Prostate gland (tissue), 2 donors: ENCODE measurements at regions not wholly inside any gene's neighbourhood (a gene's known extent, or its start where the extent isn't known, plus 50 kb on each side); places are given as distances from the start of the nearest gene placed in this dataset.

Source experiments
- DNase-seq: peaks from one replicate; pipeline ENCODE4 v3.0.0-alpha.2; 2019; ENCODE audit warnings: low spot score
- H3K27ac ChIP-seq, 2 donors: fragments of 200-600 bp; sonication (generic); 2 replicates each; pipeline ENCODE4 v1.5.1; 2017 to 2019
- H3K27me3 ChIP-seq: fragments of 200-600 bp; sonication (generic); replicated peaks from 2 replicates; pipeline ENCODE4 v1.5.1; 2019; ENCODE audit not compliant: insufficient read depth
- H3K36me3 ChIP-seq, 2 donors: fragments of 200-600 bp; sonication (generic); 1 replicate in 1 of 2; 2 replicates in 1 of 2; pipeline versions ENCODE4 v1.5.1 to v1.8.1; 2017 to 2019
- H3K4me1 ChIP-seq: fragments of 200-600 bp; sonication (generic); replicated peaks from 2 replicates; pipeline ENCODE4 v1.5.1; 2019
- H3K4me3 ChIP-seq, 2 donors: fragments of 200-600 bp; sonication (generic); 2 replicates each; pipeline ENCODE4 v1.5.1; 2017 to 2019
- H3K9me3 ChIP-seq: fragments of 200-600 bp; sonication (generic); 2 replicates; pipeline ENCODE4 v1.5.1; 2017
- POLR2A ChIP-seq: fragments of 450-650 bp; IDR thresholded peaks from one replicate; pipeline ENCODE4 v1.6.1; 2016; ENCODE audit warnings: antibody characterized with exemption, mild to moderate bottlenecking
- POLR2AphosphoS5 ChIP-seq: sonication (generic); formaldehyde crosslinking; IDR thresholded peaks from one replicate; pipeline ENCODE4 v1.6.1; 2017; ENCODE audit warnings: antibody characterized with exemption
- WGBS: methylation state at CpG from one replicate; pipeline ENCODE4 v1.1.5; 2018; 5-methylcytosine and 5-hydroxymethylcytosine counted together
- intact Hi-C: fragments of 100-400 bp; cut with DNase I; formaldehyde crosslinking; loops from one replicate; pipeline ENCODE4 v1.14.2; 2022
- TF ChIP-seq, protein P1 (sequence below), 4 experiments: fragments of 200-600 bp in 2 of 4; fragments of 450-650 bp in 2 of 4; sonication (generic) in 2 of 4; IDR thresholded peaks; 1 replicate in 3 of 4; 2 replicates in 1 of 4; pipeline ENCODE4 v1.5.1; 2016 to 2019; ENCODE audit warnings: antibody characterized with exemption in 4 of 4, mild to moderate bottlenecking in 2 of 4, moderate library complexity in 2 of 4

DNA sequence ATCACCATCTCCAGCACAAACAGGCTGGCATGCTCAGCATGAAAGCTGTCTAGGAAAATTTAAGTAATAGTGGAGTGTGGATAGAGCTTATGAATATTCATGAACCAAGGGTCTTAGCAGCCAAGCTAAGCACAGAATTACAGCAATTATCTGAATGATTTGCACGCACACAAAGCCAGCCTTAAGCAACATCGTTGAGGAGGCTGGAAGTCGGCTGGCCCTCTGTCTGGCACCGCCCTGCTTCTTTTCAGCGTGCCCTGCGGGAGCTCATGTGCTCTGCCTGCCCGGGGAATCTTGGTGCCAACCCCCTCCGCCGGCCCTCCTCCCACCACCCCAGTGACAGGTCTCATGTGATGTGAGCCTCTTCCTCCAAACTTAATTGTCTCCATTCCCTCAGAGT is 540.1 kb downstream of the CMPK2 start:
- WGBS, result 62% methylated on average over 9 of the region's 9 CpGs
- Histone ChIP-seq H3K36me3 (no peaks in the 10 kb centered on the region), H3K9me3 (no peaks in the 10 kb centered on the region)

DNA sequence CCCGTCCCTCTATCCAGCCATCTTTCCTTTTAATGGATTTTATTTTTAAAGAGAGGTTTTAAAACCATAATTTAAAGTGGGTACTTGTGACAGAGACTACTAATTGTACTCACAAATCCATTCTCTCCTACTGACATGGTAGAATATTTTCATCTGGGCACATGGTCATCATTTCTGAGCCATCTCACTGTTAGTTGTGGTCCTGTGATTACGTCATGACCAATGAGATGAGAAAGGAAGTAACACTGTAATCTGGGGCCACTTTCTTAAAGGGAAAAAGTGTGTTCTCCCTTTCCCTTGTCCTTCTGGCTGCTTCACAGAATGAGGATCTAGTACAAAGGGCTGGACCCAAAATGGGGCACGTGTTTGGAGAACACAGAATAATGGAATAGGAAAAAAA is 538.7 kb downstream of the CMPK2 start:
- 89% methylated on average over 3 of the region's 3 CpGs for WGBS
- Histone ChIP-seq H3K27ac (no peak overlapping the region), H3K9me3 (no peaks in the 10 kb centered on the region), H3K4me3 (no peak overlapping the region), H3K27me3 (no peaks in the 10 kb centered on the region), H3K4me1 (no peaks in the 10 kb centered on the region), H3K36me3 (no peaks in the 10 kb centered on the region)
- no peak for DNase-seq
- intact Hi-C loops, result no loop called here
- TF ChIP-seq POLR2A (no peak), POLR2AphosphoS5 (no peak)
- TF ChIP-seq, protein P1, sequence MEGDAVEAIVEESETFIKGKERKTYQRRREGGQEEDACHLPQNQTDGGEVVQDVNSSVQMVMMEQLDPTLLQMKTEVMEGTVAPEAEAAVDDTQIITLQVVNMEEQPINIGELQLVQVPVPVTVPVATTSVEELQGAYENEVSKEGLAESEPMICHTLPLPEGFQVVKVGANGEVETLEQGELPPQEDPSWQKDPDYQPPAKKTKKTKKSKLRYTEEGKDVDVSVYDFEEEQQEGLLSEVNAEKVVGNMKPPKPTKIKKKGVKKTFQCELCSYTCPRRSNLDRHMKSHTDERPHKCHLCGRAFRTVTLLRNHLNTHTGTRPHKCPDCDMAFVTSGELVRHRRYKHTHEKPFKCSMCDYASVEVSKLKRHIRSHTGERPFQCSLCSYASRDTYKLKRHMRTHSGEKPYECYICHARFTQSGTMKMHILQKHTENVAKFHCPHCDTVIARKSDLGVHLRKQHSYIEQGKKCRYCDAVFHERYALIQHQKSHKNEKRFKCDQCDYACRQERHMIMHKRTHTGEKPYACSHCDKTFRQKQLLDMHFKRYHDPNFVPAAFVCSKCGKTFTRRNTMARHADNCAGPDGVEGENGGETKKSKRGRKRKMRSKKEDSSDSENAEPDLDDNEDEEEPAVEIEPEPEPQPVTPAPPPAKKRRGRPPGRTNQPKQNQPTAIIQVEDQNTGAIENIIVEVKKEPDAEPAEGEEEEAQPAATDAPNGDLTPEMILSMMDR (IDR thresholded peaks at IDR 0.05), result no peak

More for the DNA sequence above, 540.1 kb downstream of the CMPK2 start:
- Histone ChIP-seq H3K27me3 (no peaks in the 10 kb centered on the region), H3K4me3 (no peak overlapping the region), H3K4me1 (no peaks in the 10 kb centered on the region), H3K27ac (no peak overlapping the region)
- no peak for DNase-seq
- intact Hi-C loops, result no loop called here
- TF ChIP-seq, protein P1 (IDR thresholded peaks at IDR 0.05), result no peak
- no peak for TF ChIP-seq POLR2AphosphoS5
- TF ChIP-seq POLR2A, result no peak

GRCh38 chr2:6336752-6337471 is 528.8 kb downstream of the CMPK2 start:
- H3K27ac ChIP-seq, result no peak overlapping the region
- no peaks in the 10 kb centered on the region for H3K27me3 ChIP-seq
- TF ChIP-seq, protein P1 (IDR thresholded peaks at IDR 0.05), result no peak
- no peak for TF ChIP-seq POLR2AphosphoS5
- TF ChIP-seq POLR2A, result no peak
- H3K36me3 ChIP-seq, result no peaks in the 10 kb centered on the region
- H3K4me1 ChIP-seq, result no peaks in the 10 kb centered on the region
- intact Hi-C loops, result no loop called here
- no peak for DNase-seq
- no peak overlapping the region for H3K4me3 ChIP-seq
- 78% methylated on average over 5 of the region's 5 CpGs for WGBS
- H3K9me3 ChIP-seq, result no peaks in the 10 kb centered on the region

GRCh38 chr2:6337472-6337820 is 528.3 kb downstream of the CMPK2 start:
- 23% methylated on average over 8 of the region's 8 CpGs for WGBS
- no peak for DNase-seq
- Histone ChIP-seq H3K27me3 (no peaks in the 10 kb centered on the region), H3K36me3 (no peaks in the 10 kb centered on the region), H3K4me3 (no peak overlapping the region), H3K27ac (no peak overlapping the region), H3K4me1 (no peaks in the 10 kb centered on the region), H3K9me3 (no peaks in the 10 kb centered on the region)
- TF ChIP-seq POLR2A, result no peak
- no peak for TF ChIP-seq POLR2AphosphoS5
- TF ChIP-seq, protein P1 (IDR thresholded peaks at IDR 0.05), result no peak
- intact Hi-C loops, result no loop called here

GRCh38 chr2:6341588-6342129 is 524.0 kb downstream of the CMPK2 start:
- Histone ChIP-seq H3K4me1 (no peaks in the 10 kb centered on the region), H3K27me3 (no peaks in the 10 kb centered on the region), H3K9me3 (no peaks in the 10 kb centered on the region), H3K4me3 (no peak overlapping the region), H3K27ac (no peak overlapping the region), H3K36me3 (no peaks in the 10 kb centered on the region)
- intact Hi-C loops, result no loop called here
- TF ChIP-seq, protein P1 (IDR thresholded peaks at IDR 0.05), result no peak
- TF ChIP-seq POLR2AphosphoS5 (no peak), POLR2A (no peak)
- no peak for DNase-seq
- WGBS, result 56% methylated on average over 3 of the region's 3 CpGs
